H1 (cell line): ENCODE measurements at regions not wholly inside any gene's neighbourhood (a gene's known extent, or its start where the extent isn't known, plus 50 kb on each side); places are given as distances from the start of the nearest gene placed in this dataset.

Experiments used
- CTCF ChIA-PET: fragments of 300-600 bp; sonication (Branson Sonifier 250); formaldehyde crosslinking; loops from one replicate; lab custom pipeline; 2021; ENCODE audit not compliant: partially characterized antibody; lab: Charles Lee
- POLR2A ChIA-PET: fragments of 300-600 bp; sonication (Branson Sonifier 250); formaldehyde crosslinking; loops from one replicate; lab custom pipeline; 2021; ENCODE audit warnings: inconsistent platforms; ENCODE audit not compliant: partially characterized antibody; lab: Charles Lee
- DNase-seq, 2 experiments: peaks; one replicate each; pipeline versions ENCODE4 v3.0.0 to v3.0.0-alpha.2; 2010 to 2022; ENCODE audit warnings: low spot score in 2 of 2, low read depth in 1 of 2, mixed read lengths in 1 of 2
- FAIRE-seq: peaks from 2 replicates; lab custom pipeline; 2011; peaks lifted over from hg19 to GRCh38; lab: Jason Lieb, UNC
- H2AFZ ChIP-seq: 2 replicates; pipeline ENCODE4 v1.8.1; 2012; ENCODE audit warnings: low read length, inconsistent platforms
- H2AK5ac ChIP-seq: 2 replicates; pipeline ENCODE4 v1.6.1; 2013; ENCODE audit warnings: low read depth, low read length
- H2BK120ac ChIP-seq: replicated peaks from 2 replicates; pipeline ENCODE3; 2013; ENCODE audit warnings: low read depth, low read length, inconsistent platforms
- H2BK12ac ChIP-seq: 2 replicates; pipeline ENCODE4 v1.6.1; 2013; ENCODE audit warnings: low read depth, low read length
- H2BK15ac ChIP-seq: 2 replicates; pipeline ENCODE4 v1.6.1; 2013; ENCODE audit warnings: low read length
- H2BK20ac ChIP-seq: 2 replicates; pipeline ENCODE4 v1.6.1; 2013; ENCODE audit warnings: low read length
- H2BK5ac ChIP-seq: 2 replicates; pipeline ENCODE4 v1.6.1; 2013; ENCODE audit warnings: low read depth, low read length
- H3K14ac ChIP-seq: 2 replicates; pipeline ENCODE4 v1.6.1; 2013; ENCODE audit warnings: inconsistent platforms; ENCODE audit not compliant: insufficient read length
- H3K18ac ChIP-seq: 2 replicates; pipeline ENCODE4 v1.6.1; 2013; ENCODE audit warnings: low read length; ENCODE audit errors: extremely low read depth
- H3K23ac ChIP-seq: 2 replicates; pipeline ENCODE4 v1.6.1; 2013; ENCODE audit warnings: inconsistent platforms; ENCODE audit not compliant: insufficient read length
- H3K23me2 ChIP-seq: 2 replicates; pipeline ENCODE4 v1.6.1; 2013; ENCODE audit warnings: low read depth, low read length
- H3K27ac ChIP-seq: 2 replicates; pipeline ENCODE4 v1.6.1; 2011; ENCODE audit warnings: low read depth, low read length, inconsistent platforms
- H3K27me3 ChIP-seq, 4 experiments: replicated peaks in 1 of 4; 1 replicate in 1 of 4; 2 replicates in 3 of 4; pipeline versions ENCODE4 v1.6.1 to v1.8.1; 2011 to 2013; ENCODE audit warnings: low read length in 3 of 4, mild to moderate bottlenecking in 3 of 4, inconsistent platforms in 2 of 4, mixed read lengths in 2 of 4, moderate library complexity in 1 of 4; ENCODE audit not compliant: control insufficient read depth in 3 of 4, insufficient read depth in 3 of 4; ENCODE audit errors: extremely low read depth in 1 of 4
- H3K36me3 ChIP-seq, 4 experiments: 2 replicates each; pipeline versions ENCODE4 v1.6.1 to v1.8.1; 2011 to 2013; ENCODE audit warnings: mild to moderate bottlenecking in 4 of 4, low read length in 3 of 4, moderate library complexity in 2 of 4, control low read depth in 1 of 4, inconsistent platforms in 1 of 4; ENCODE audit not compliant: insufficient read depth in 4 of 4, control insufficient read depth in 2 of 4
- H3K4ac ChIP-seq: replicated peaks from 2 replicates; pipeline ENCODE3; 2013; ENCODE audit warnings: low read length, low read depth, mixed read lengths, inconsistent platforms; ENCODE audit not compliant: insufficient read length
- H3K4me1 ChIP-seq, 4 experiments: replicated peaks in 1 of 4; 1 replicate in 1 of 4; 2 replicates in 3 of 4; pipeline versions ENCODE4 v1.6.1 to v1.8.1; 2011 to 2013; ENCODE audit warnings: low read length in 3 of 4, inconsistent platforms in 2 of 4, mixed read lengths in 1 of 4; ENCODE audit not compliant: insufficient read depth in 4 of 4, control insufficient read depth in 3 of 4
- H3K4me2 ChIP-seq, 2 experiments: 2 replicates each; pipeline versions ENCODE4 v1.6.1 to v1.8.1; 2011 to 2013; ENCODE audit warnings: low read depth in 2 of 2, low read length in 2 of 2, control low read depth in 1 of 2, inconsistent platforms in 1 of 2, mild to moderate bottlenecking in 1 of 2; ENCODE audit not compliant: insufficient read depth in 1 of 2
- H3K4me3 ChIP-seq, 4 experiments: fragments of 200-600, 300-600 bp in 1 of 4; sonication (generic), shearing (Covaris generic), sonication (Bioruptor Twin) in 1 of 4; 2 replicates each; pipeline versions ENCODE4 v1.5.1 to v1.8.1; 2011 to 2016; ENCODE audit warnings: low read length in 4 of 4, low read depth in 3 of 4, control low read depth in 2 of 4, inconsistent platforms in 2 of 4, mild to moderate bottlenecking in 2 of 4, mixed read lengths in 1 of 4, moderate library complexity in 1 of 4; ENCODE audit not compliant: insufficient read depth in 2 of 4; ENCODE audit errors: extremely low read depth in 1 of 4
- H3K56ac ChIP-seq: replicated peaks from 2 replicates; pipeline ENCODE3; 2013; ENCODE audit warnings: low read depth, mild to moderate bottlenecking, mixed read lengths, low read length, inconsistent platforms; ENCODE audit not compliant: insufficient read length
- H3K79me1 ChIP-seq: 2 replicates; pipeline ENCODE4 v1.6.1; 2013; ENCODE audit warnings: low read depth, low read length, control low read depth
- H3K79me2 ChIP-seq, 2 experiments: 2 replicates each; pipeline versions ENCODE4 v1.6.1 to v1.8.1; 2012 to 2013; ENCODE audit warnings: low read length in 2 of 2, mild to moderate bottlenecking in 2 of 2, inconsistent platforms in 1 of 2; ENCODE audit not compliant: insufficient read depth in 2 of 2, control insufficient read depth in 1 of 2
- H3K9ac ChIP-seq, 4 experiments: replicated peaks in 1 of 4; 1 replicate in 1 of 4; 2 replicates in 3 of 4; pipeline versions ENCODE4 v1.6.1 to v1.8.1; 2011 to 2013; ENCODE audit warnings: low read depth in 3 of 4, low read length in 3 of 4, control low read depth in 2 of 4, mild to moderate bottlenecking in 2 of 4, moderate library complexity in 2 of 4, inconsistent platforms in 1 of 4; ENCODE audit errors: extremely low read depth in 1 of 4
- H3K9me3 ChIP-seq, 2 experiments: 2 replicates each; pipeline versions ENCODE4 v1.6.1 to v1.8.1; 2012 to 2013; ENCODE audit warnings: mild to moderate bottlenecking in 2 of 2, moderate library complexity in 2 of 2, control low read depth in 1 of 2, inconsistent platforms in 1 of 2, low read depth in 1 of 2, low read length in 1 of 2, mixed read lengths in 1 of 2; ENCODE audit not compliant: insufficient read depth in 2 of 2
- H4K20me1 ChIP-seq, 2 experiments: replicated peaks in 1 of 2; 2 replicates each; pipeline versions ENCODE3 to v1.8.1; 2011 to 2013; ENCODE audit warnings: inconsistent platforms in 2 of 2, low read length in 2 of 2, mild to moderate bottlenecking in 1 of 2; ENCODE audit not compliant: insufficient read depth in 2 of 2, control insufficient read depth in 1 of 2
- H4K5ac ChIP-seq: 2 replicates; pipeline ENCODE4 v1.6.1; 2013; ENCODE audit warnings: low read length, low read depth, mixed read lengths, inconsistent platforms; ENCODE audit not compliant: insufficient read length
- H4K8ac ChIP-seq: 2 replicates; pipeline ENCODE4 v1.8.0; 2013; ENCODE audit warnings: mild to moderate bottlenecking, moderate library complexity, low read length, inconsistent platforms; ENCODE audit not compliant: insufficient read depth; ENCODE audit errors: extremely low read depth
- H4K91ac ChIP-seq: replicated peaks from 2 replicates; pipeline ENCODE3; 2013; ENCODE audit warnings: low read length, mixed read lengths, inconsistent platforms; ENCODE audit not compliant: insufficient read length
- POLR2AphosphoS5 ChIP-seq: IDR thresholded peaks from 2 replicates; pipeline ENCODE4 v1.6.1; 2011; ENCODE audit warnings: low read depth, low read length
- RBBP5 ChIP-seq: IDR thresholded peaks from 2 replicates; pipeline ENCODE4 v1.7.1; 2012; ENCODE audit warnings: low read depth, mild to moderate bottlenecking, inconsistent platforms, low read length, moderate library complexity, borderline replicate concordance
- SAP30 ChIP-seq: fragments of 300-600 bp; sonication (generic); IDR thresholded peaks from 2 replicates; pipeline ENCODE4 v1.7.1; 2012; ENCODE audit warnings: low read length, moderate library complexity, mild to moderate bottlenecking, inconsistent platforms; ENCODE audit not compliant: insufficient read depth, insufficient replicate concordance
- WGBS, 2 experiments: shearing (Covaris generic) in 1 of 2; methylation state at CpG; one replicate each; pipeline versions ENCODE4 v1.1.6 to v1.1.7; 2013 to 2015; ENCODE audit warnings: low lambda C conversion rate in 2 of 2, mixed read lengths in 2 of 2, inconsistent platforms in 1 of 2, low coverage in 1 of 2, missing lambda C conversion rate in 1 of 2; ENCODE audit not compliant: insufficient replicate concordance in 2 of 2, insufficient coverage in 1 of 2, insufficient read length in 1 of 2; ENCODE audit errors: extremely low coverage in 1 of 2, missing lambda C conversion rate in 1 of 2; 5-methylcytosine and 5-hydroxymethylcytosine counted together

DNA sequence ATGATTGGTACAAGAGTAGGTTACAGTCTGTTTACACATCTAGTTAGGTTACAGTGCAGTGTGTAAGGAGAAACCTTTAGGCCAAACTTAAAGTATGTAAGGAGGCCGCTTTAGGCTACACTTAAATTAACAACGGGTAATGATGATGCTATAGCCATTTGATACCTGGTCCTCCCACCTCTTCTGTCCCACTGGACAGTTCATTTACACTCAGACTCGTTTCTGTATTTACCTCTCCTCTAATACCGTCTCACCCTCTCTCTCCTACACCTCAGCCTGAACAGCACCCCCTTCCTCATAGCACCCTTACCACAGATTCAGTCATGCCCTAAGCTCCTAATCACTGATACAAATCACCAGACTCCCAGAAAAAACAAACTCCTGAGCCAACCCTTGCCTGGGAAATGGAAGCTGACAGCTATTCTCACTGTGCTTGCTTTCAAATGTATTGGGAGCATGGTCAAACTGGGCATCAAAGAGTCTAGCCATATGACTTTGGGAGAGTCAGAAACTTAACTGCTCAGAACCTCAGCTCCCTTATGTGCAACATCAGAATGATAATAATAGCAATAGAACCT, 241.3 kb upstream of the SETMAR start:
- H3K79me2 ChIP-seq = no peaks in the 10 kb centered on the region
- no peak overlapping the region for H2BK15ac ChIP-seq
- H3K27ac ChIP-seq = no peak overlapping the region
- no peaks in the 10 kb centered on the region for H4K20me1 ChIP-seq
- H3K4ac ChIP-seq = no peak overlapping the region
- H3K79me1 ChIP-seq = no peaks in the 10 kb centered on the region
- H4K8ac ChIP-seq = no peak overlapping the region
- no peak overlapping the region for H4K91ac ChIP-seq
- H3K9ac ChIP-seq = no peak overlapping the region
- FAIRE-seq (no peak), DNase-seq (no peak)
- no peak overlapping the region for H2BK5ac ChIP-seq
- peaks cover 0 to 4% (median 2%) of the 10 kb centered on the region in 4 experiments; a peak in 2 of 7 replicates for H3K4me1 ChIP-seq
- H3K4me3 ChIP-seq = no peak overlapping the region
- ChIA-PET CTCF (interaction anchor here (1.9 kb wide), 1 partner anchor 10 kb away, joined by 5 read pairs; no protein-coding TSS in a partner anchor), POLR2A (no interaction called here)
- H3K23me2 ChIP-seq = no peaks in the 10 kb centered on the region
- no peaks in the 10 kb centered on the region for H3K9me3 ChIP-seq
- H3K14ac ChIP-seq = no peak overlapping the region
- H2BK20ac ChIP-seq = no peak overlapping the region
- no peaks in the 10 kb centered on the region for H3K36me3 ChIP-seq
- no peak overlapping the region for H2BK120ac ChIP-seq
- no peaks in the 10 kb centered on the region for H3K27me3 ChIP-seq
- H3K18ac ChIP-seq = no peak overlapping the region
- no peak overlapping the region for H4K5ac ChIP-seq
- H2AFZ ChIP-seq = no peak overlapping the region
- WGBS, 2 experiments = 60% methylated on average over 4 of the region's 4 CpGs; no CpG with 5 or more reads in 1 of the 2 experiments
- no peak overlapping the region for H3K4me2 ChIP-seq
- H2BK12ac ChIP-seq = no peak overlapping the region
- no peak overlapping the region for H3K23ac ChIP-seq
- H3K56ac ChIP-seq = no peak overlapping the region
- no peak overlapping the region for H2AK5ac ChIP-seq
- TF ChIP-seq RBBP5 (no peak), SAP30 (no peak), POLR2AphosphoS5 (no peak)
